CD4-positive, alpha-beta T cell treated with Interleukin-15 for 4 hours (primary cell): ENCODE measurements at regions not wholly inside any gene's neighbourhood (a gene's known extent, or its start where the extent isn't known, plus 50 kb on each side); places are given as distances from the start of the nearest gene placed in this dataset.

Experiments
- DNase-seq: peaks from one replicate; pipeline ENCODE4 v3.0.0-alpha.2; 2020; ENCODE audit warnings: low spot score

GRCh38 chrX:100512471-100512870 is 72.3 kb upstream of the TNMD start:
- DNase-seq, result peak; percentile 0

- DNase-seq, result no peak
Observed at GRCh38 chrX:100494646-100495370, 84.7 kb upstream of the PCDH19 start.

GRCh38 chrX:100491174-100491573 is 81.1 kb upstream of the PCDH19 start:
- no peak for DNase-seq

GRCh38 chrX:100487795-100488194 is 77.7 kb upstream of the PCDH19 start:
- no peak for DNase-seq

- DNase-seq, result no peak
Observed at GRCh38 chrX:100484971-100485370, 74.9 kb upstream of the PCDH19 start.

GRCh38 chrX:100479329-100479728 is 69.3 kb upstream of the PCDH19 start:
- DNase-seq, result no peak

- DNase-seq, result no peak
Observed at GRCh38 chrX:100478714-100479306, 68.7 kb upstream of the PCDH19 start.

GRCh38 chrX:100477958-100478357 is 67.9 kb upstream of the PCDH19 start:
- DNase-seq, result no peak

GRCh38 chrX:100477467-100477866 is 67.4 kb upstream of the PCDH19 start:
- no peak for DNase-seq
